GM19193 (cell line): ENCODE measurements at regions not wholly inside any gene's neighbourhood (a gene's known extent, or its start where the extent isn't known, plus 50 kb on each side); places are given as distances from the start of the nearest gene placed in this dataset.

Experiments used
- POLR2A ChIP-seq: IDR thresholded peaks from 4 replicates; pipeline ENCODE4 v1.6.1; 2011; ENCODE audit not compliant: insufficient read depth, insufficient read length; ENCODE audit errors: extremely low read depth

- no peak for TF ChIP-seq POLR2A
Measured at GRCh38 chr7:130919316-130920103, 185.5 kb upstream of the KLF14 start.

GRCh38 chr7:130920122-130920521 lies 186.1 kb upstream of the KLF14 start:
- no peak for TF ChIP-seq POLR2A

GRCh38 chr7:130921391-130922180 lies 187.6 kb upstream of the KLF14 start:
- no peak for TF ChIP-seq POLR2A

- no peak for TF ChIP-seq POLR2A
Measured at GRCh38 chr7:130922206-130923112, 188.5 kb upstream of the KLF14 start.

GRCh38 chr7:130923365-130923764 lies 189.4 kb upstream of the KLF14 start:
- TF ChIP-seq POLR2A: no peak

GRCh38 chr7:130923930-130924329 lies 189.9 kb upstream of the KLF14 start:
- no peak for TF ChIP-seq POLR2A

- no peak for TF ChIP-seq POLR2A
Measured at GRCh38 chr7:130925136-130925794, 191.3 kb upstream of the KLF14 start.

- TF ChIP-seq POLR2A: no peak
Measured at GRCh38 chr7:130926001-130926691, 192.1 kb upstream of the KLF14 start.

GRCh38 chr7:130927062-130927461 lies 193.1 kb upstream of the KLF14 start:
- TF ChIP-seq POLR2A: no peak

- no peak for TF ChIP-seq POLR2A
Measured at GRCh38 chr7:130927564-130927963, 193.6 kb upstream of the KLF14 start.

- TF ChIP-seq POLR2A: no peak
Measured at GRCh38 chr7:130929896-130930659, 196.1 kb upstream of the KLF14 start.

- no peak for TF ChIP-seq POLR2A
Measured at GRCh38 chr7:130930681-130931080, 196.7 kb upstream of the KLF14 start.

GRCh38 chr7:130931423-130931822 lies 197.4 kb upstream of the KLF14 start:
- no peak for TF ChIP-seq POLR2A
